Sigmoid colon (tissue), 6 donors: ENCODE measurements at regions not wholly inside any gene's neighbourhood (a gene's known extent, or its start where the extent isn't known, plus 50 kb on each side); places are given as distances from the start of the nearest gene placed in this dataset.

ENCODE experiments used
- DNase-seq: peaks from one replicate; pipeline ENCODE4 v3.0.0-alpha.2; 2019
- H3K27ac ChIP-seq, 4 donors: fragments of 200-600 bp; sonication (generic); one replicate each; pipeline ENCODE4 v1.5.1; 2016 to 2019; ENCODE audit warnings: mild to moderate bottlenecking in 1 of 4
- H3K27me3 ChIP-seq, 3 donors: fragments of 200-600 bp; sonication (generic); one replicate each; pipeline ENCODE4 v1.5.1; 2019; ENCODE audit warnings: mild to moderate bottlenecking in 1 of 3
- H3K36me3 ChIP-seq, 4 donors: fragments of 200-600 bp; sonication (generic); one replicate each; pipeline ENCODE4 v1.5.1; 2016 to 2019
- H3K4me1 ChIP-seq, 4 donors: fragments of 200-600 bp; sonication (generic); one replicate each; pipeline ENCODE4 v1.5.1; 2017 to 2019
- H3K4me3 ChIP-seq, 4 donors: fragments of 200-600 bp; sonication (generic); one replicate each; pipeline ENCODE4 v1.5.1; 2017 to 2019; ENCODE audit warnings: mild to moderate bottlenecking in 2 of 4, moderate library complexity in 1 of 4
- H3K9me3 ChIP-seq, 4 donors: fragments of 200-600 bp in 3 of 4; sonication (generic) in 3 of 4; one replicate each; pipeline versions ENCODE4 v1.5.1 to v1.6.1; 2013 to 2019
- EP300 ChIP-seq, 4 donors: sonication (generic); formaldehyde crosslinking; IDR thresholded peaks; one replicate each; pipeline ENCODE4 v1.6.1; 2017; ENCODE audit warnings: antibody characterized with exemption in 4 of 4
- POLR2A ChIP-seq, 2 donors: fragments of 450-650 bp; IDR thresholded peaks; one replicate each; pipeline ENCODE4 v1.6.1; 2016; ENCODE audit warnings: antibody characterized with exemption in 2 of 2, mild to moderate bottlenecking in 2 of 2, moderate library complexity in 2 of 2
- POLR2AphosphoS5 ChIP-seq, 4 donors: sonication (generic); formaldehyde crosslinking; IDR thresholded peaks; one replicate each; pipeline ENCODE4 v1.6.1; 2017; ENCODE audit warnings: antibody characterized with exemption in 4 of 4
- WGBS, 2 donors: extraction: QIAGEN DNeasy Blood & Tissue Kit; methylation state at CpG; one replicate each; pipeline ENCODE4 v1.1.7; 2013; 5-methylcytosine and 5-hydroxymethylcytosine counted together
- intact Hi-C: fragments of 100-400 bp; cut with DNase I; formaldehyde crosslinking; loops from one replicate; pipeline ENCODE4 v1.15.1; 2023
- TF ChIP-seq, protein P1 (sequence below), 4 experiments: fragments of 450-650 bp in 3 of 4; fragments of 200-600 bp in 1 of 4; IDR thresholded peaks; one replicate each; pipeline ENCODE4 v1.5.1; 2016 to 2019; ENCODE audit warnings: antibody characterized with exemption in 4 of 4, mild to moderate bottlenecking in 3 of 4, moderate library complexity in 2 of 4
- donor health status: healthy with polysubstance abuse.
- donor health status: healthy.

DNA sequence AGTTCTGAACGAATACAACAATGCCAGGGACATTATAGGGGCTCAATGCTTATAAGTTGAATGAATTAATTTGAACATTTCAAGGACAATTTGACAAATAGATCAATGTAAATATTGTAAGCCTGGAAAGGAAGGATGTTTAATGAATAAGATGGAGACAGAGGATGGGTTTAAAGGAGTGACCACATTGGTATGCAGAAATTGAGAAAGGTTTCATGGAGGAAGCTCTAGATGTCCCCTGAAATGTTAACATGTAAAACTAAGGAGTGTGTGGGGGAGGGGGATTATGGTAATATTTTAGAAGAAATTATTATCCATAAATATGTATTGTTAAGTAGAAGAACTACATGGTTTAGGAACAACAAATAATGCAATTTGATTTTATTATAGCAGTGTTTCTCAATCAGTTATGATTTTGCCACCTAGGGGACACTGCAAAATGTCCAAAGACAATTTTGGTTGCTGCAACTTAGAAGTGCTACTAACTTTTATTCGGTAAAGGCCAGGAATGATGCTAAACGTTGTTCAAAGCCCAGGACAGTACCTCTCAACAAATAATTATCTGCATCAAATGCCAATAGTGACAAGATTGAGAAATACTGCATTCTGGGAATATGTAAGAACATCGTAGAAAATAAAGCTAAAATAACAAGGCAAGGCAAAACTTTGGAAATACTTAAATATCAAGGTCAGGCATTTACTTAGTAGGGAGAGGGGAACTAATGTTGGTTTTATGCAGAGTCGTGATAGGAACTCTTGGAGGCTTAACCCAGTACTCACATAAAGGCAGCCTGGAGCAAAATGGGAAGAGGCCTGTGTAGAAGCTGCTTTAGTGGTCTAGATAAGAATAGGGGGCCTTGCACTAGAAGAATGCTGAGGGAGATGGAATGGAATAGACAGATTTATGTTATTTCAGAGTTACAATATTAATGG, 686.9 kb upstream of the CITED2 start:
- Histone ChIP-seq H3K27ac (peak overlapping the region in 2 of 4 donors; percentile 50 to 53), H3K4me3 (no peak overlapping the region), H3K4me1 (peaks cover 0 to 19% (median 15%) of the 10 kb centered on the region in 4 donors), H3K9me3 (no peaks in the 10 kb centered on the region), H3K27me3 (no peaks in the 10 kb centered on the region), H3K36me3 (no peaks in the 10 kb centered on the region)
- no peak for DNase-seq
- 84 to 89% methylated on average over 5 of the region's 5 CpGs for WGBS, 2 donors
- TF ChIP-seq POLR2AphosphoS5 (IDR thresholded peaks at IDR 0.05) (no peak), POLR2A (IDR thresholded peaks at IDR 0.05) (no peak), EP300 (IDR thresholded peaks at IDR 0.05) (no peak)
- TF ChIP-seq, protein P1, sequence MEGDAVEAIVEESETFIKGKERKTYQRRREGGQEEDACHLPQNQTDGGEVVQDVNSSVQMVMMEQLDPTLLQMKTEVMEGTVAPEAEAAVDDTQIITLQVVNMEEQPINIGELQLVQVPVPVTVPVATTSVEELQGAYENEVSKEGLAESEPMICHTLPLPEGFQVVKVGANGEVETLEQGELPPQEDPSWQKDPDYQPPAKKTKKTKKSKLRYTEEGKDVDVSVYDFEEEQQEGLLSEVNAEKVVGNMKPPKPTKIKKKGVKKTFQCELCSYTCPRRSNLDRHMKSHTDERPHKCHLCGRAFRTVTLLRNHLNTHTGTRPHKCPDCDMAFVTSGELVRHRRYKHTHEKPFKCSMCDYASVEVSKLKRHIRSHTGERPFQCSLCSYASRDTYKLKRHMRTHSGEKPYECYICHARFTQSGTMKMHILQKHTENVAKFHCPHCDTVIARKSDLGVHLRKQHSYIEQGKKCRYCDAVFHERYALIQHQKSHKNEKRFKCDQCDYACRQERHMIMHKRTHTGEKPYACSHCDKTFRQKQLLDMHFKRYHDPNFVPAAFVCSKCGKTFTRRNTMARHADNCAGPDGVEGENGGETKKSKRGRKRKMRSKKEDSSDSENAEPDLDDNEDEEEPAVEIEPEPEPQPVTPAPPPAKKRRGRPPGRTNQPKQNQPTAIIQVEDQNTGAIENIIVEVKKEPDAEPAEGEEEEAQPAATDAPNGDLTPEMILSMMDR (IDR thresholded peaks at IDR 0.05), result no peak
- intact Hi-C loops, result no loop called here

DNA sequence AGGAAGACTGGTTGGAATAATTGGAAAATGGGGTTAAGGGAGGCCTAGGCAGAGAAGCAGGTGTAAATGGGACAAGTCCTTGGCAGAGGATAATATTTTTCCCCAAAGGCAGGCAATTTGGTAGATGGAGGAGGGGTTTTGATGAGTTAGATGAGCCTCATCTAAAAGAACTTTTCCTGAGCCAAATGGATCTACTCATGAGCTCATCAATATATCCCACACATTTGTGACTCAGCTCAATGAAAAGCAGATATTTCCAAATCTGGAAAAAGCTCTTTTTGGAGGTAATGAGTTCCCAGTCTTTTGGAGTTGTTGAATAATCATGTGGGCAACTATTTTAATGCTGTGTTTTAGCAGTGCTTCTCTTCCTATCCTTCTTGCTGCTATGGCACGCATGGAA, 685.5 kb upstream of the CITED2 start:
- H3K27me3 ChIP-seq, result no peaks in the 10 kb centered on the region
- H3K36me3 ChIP-seq, result no peaks in the 10 kb centered on the region
- H3K27ac ChIP-seq, result no peak overlapping the region
- no peak overlapping the region for H3K4me3 ChIP-seq
- TF ChIP-seq, protein P1 (IDR thresholded peaks at IDR 0.05), result no peak
- TF ChIP-seq POLR2AphosphoS5 (IDR thresholded peaks at IDR 0.05), result no peak
- no peak for TF ChIP-seq EP300 (IDR thresholded peaks at IDR 0.05)
- TF ChIP-seq POLR2A (IDR thresholded peaks at IDR 0.05), result no peak
- peaks cover 0 to 19% (median 15%) of the 10 kb centered on the region in 4 donors for H3K4me1 ChIP-seq
- no peak for DNase-seq
- 97 to 98% methylated on average over 1 of the region's 1 CpG for whole genome bisulfite sequencing, 2 donors
- intact Hi-C loops, result no loop called here
- no peaks in the 10 kb centered on the region for H3K9me3 ChIP-seq

DNA sequence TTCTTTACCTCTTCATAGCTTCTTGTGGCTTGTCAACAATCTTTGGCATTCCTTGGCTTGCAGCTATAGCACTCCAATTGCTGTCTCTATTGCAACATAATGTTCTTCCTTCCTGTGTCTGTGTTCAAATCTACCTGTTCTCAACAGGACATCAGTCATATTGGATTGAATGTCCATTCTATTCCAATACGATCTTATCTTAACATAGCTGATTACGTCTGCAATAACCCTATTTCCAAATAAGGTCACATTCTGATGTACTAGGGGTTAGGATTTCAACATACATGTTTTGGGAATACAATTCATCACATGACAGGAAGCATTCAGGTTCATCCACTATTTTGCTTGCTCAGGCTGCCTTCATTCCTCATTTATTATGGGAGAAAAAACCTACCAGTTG, 684.4 kb upstream of the CITED2 start:
- no peak overlapping the region for H3K27ac ChIP-seq
- no peaks in the 10 kb centered on the region for H3K27me3 ChIP-seq
- no peak for TF ChIP-seq POLR2A (IDR thresholded peaks at IDR 0.05)
- no peak for TF ChIP-seq EP300 (IDR thresholded peaks at IDR 0.05)
- no peak for TF ChIP-seq POLR2AphosphoS5 (IDR thresholded peaks at IDR 0.05)
- TF ChIP-seq, protein P1 (IDR thresholded peaks at IDR 0.05), result no peak
- H3K4me1 ChIP-seq, result peaks cover 0 to 19% (median 15%) of the 10 kb centered on the region in 4 donors
- no peak for DNase-seq
- H3K9me3 ChIP-seq, result no peaks in the 10 kb centered on the region
- intact Hi-C loops, result no loop called here
- H3K36me3 ChIP-seq, result no peaks in the 10 kb centered on the region
- H3K4me3 ChIP-seq, result no peak overlapping the region
- WGBS, 2 donors, result 94% methylated on average over 2 of the region's 2 CpGs

DNA sequence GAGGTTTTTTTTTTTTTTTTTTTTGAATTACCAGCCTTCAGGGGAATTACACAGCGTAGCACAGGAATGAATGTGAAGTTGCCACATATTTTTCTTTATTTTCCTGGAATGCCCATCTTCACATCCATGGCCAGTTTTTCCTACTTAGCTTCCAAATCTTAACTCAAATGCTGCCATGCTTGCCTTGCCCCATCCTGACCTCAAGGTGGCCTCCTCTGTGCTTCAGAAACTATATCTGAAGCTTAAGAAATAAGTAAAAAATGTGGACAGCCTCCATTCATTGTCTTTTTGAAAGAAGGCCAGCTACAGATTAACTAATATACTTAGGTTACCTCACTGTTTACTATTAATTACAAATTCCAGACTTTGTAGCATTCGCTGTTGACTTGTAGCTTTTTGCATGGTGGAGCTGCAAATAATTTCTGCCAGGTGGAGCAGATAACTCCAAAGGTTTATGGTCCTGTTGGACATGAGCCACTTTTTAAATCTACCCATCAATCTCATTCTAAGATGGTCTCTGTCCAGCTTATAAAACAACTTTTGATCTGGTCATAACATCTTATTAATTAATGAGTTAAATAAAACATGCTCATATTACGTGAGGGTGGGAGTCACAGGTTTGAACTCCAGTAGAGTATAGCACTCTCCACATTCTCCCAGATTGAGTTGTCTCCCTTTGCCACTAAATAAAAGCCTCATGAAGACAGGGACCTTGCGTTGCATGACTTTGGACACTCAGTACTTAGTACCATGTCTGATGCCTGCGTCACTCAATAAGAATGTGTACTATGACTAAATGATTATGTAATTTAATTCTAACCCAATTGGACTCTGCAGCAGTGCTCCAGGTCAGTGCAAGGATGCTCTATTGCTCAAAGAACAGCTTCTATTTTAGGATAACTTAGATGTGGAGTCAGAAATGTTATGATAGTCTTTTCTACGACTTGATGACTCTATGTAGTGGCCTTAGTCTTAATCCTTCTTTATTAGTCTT, 678.6 kb upstream of the CITED2 start:
- 74 to 85% methylated on average over 6 of the region's 6 CpGs for WGBS, 2 donors
- no peak overlapping the region for H3K4me3 ChIP-seq
- H3K36me3 ChIP-seq, result no peaks in the 10 kb centered on the region
- TF ChIP-seq, protein P1 (IDR thresholded peaks at IDR 0.05), result no peak
- TF ChIP-seq POLR2AphosphoS5 (IDR thresholded peaks at IDR 0.05), result no peak
- TF ChIP-seq EP300 (IDR thresholded peaks at IDR 0.05), result no peak
- TF ChIP-seq POLR2A (IDR thresholded peaks at IDR 0.05), result no peak
- no peaks in the 10 kb centered on the region for H3K27me3 ChIP-seq
- intact Hi-C loops, result no loop called here
- H3K9me3 ChIP-seq, result no peaks in the 10 kb centered on the region
- peaks cover 0 to 24% (median 6%) of the 10 kb centered on the region in 4 donors for H3K4me1 ChIP-seq
- DNase-seq, result no peak
- H3K27ac ChIP-seq, result no peak overlapping the region
